Inflammatory macrophage treated with lipopolysaccharide for 4 hours (primary cell): ENCODE measurements at regions not wholly inside any gene's neighbourhood (a gene's known extent, or its start where the extent isn't known, plus 50 kb on each side); places are given as distances from the start of the nearest gene placed in this dataset.
"Not testable (repeated sequence)": the region's sequence is repeated elsewhere in the genome, so short reads cannot be mapped to it uniquely, and the experiment has no call there.

Experiments
- DNase-seq: peaks from one replicate; pipeline ENCODE4 v3.0.0-alpha.2; 2020

- no peak for DNase-seq
These were observed 438.9 kb downstream of the NAV3 start for GRCh38 chr12:78269620-78270019.

- DNase-seq, result no peak
These were observed 440.9 kb downstream of the NAV3 start for GRCh38 chr12:78271546-78271945.

GRCh38 chr12:78275886-78276285, 445.2 kb downstream of the NAV3 start:
- DNase-seq, result no peak

GRCh38 chr12:78278706-78279190, 448.1 kb downstream of the NAV3 start:
- DNase-seq, result no peak

- DNase-seq, result no peak
These were observed 448.9 kb downstream of the NAV3 start for GRCh38 chr12:78279567-78279966.

- not testable (repeated sequence) for DNase-seq
These were observed 450.4 kb downstream of the NAV3 start for GRCh38 chr12:78281102-78281501.

GRCh38 chr12:78284417-78284816, 453.7 kb downstream of the NAV3 start:
- no peak for DNase-seq

- no peak for DNase-seq
These were observed 460.1 kb downstream of the NAV3 start for GRCh38 chr12:78290606-78291345.

- no peak for DNase-seq
These were observed 462.5 kb downstream of the NAV3 start for GRCh38 chr12:78293059-78293686.

- not testable (repeated sequence) for DNase-seq
These were observed 470.6 kb downstream of the NAV3 start for GRCh38 chr12:78301282-78301681.

GRCh38 chr12:78305808-78306207, 475.1 kb downstream of the NAV3 start:
- DNase-seq, result no peak

- DNase-seq, result no peak
These were observed 475.5 kb downstream of the NAV3 start for GRCh38 chr12:78306236-78306635.

- no peak for DNase-seq
These were observed 478.0 kb downstream of the NAV3 start for GRCh38 chr12:78308701-78309100.

GRCh38 chr12:78315028-78315427, 484.3 kb downstream of the NAV3 start:
- no peak for DNase-seq

- DNase-seq, result no peak
These were observed 485.4 kb downstream of the NAV3 start for GRCh38 chr12:78316136-78316535.

GRCh38 chr12:78316631-78317468, 486.2 kb downstream of the NAV3 start:
- DNase-seq, result no peak

GRCh38 chr12:78321696-78322095, 491.0 kb downstream of the NAV3 start:
- DNase-seq, result no peak

- no peak for DNase-seq
These were observed 492.5 kb downstream of the NAV3 start for GRCh38 chr12:78323226-78323625.

- no peak for DNase-seq
These were observed 493.5 kb downstream of the NAV3 start for GRCh38 chr12:78324234-78324633.

GRCh38 chr12:78328524-78328923, 497.8 kb downstream of the NAV3 start:
- DNase-seq, result no peak

GRCh38 chr12:78330131-78330530, 499.4 kb downstream of the NAV3 start:
- no peak for DNase-seq

GRCh38 chr12:78331181-78331580, 500.5 kb downstream of the NAV3 start:
- no peak for DNase-seq

GRCh38 chr12:78331753-78332152, 501.1 kb downstream of the NAV3 start:
- no peak for DNase-seq
